ENCODE measurements at regions not wholly inside any gene's neighbourhood (a gene's known extent, or its start where the extent isn't known, plus 50 kb on each side); places are given as distances from the start of the nearest gene placed in this dataset.

DNA sequence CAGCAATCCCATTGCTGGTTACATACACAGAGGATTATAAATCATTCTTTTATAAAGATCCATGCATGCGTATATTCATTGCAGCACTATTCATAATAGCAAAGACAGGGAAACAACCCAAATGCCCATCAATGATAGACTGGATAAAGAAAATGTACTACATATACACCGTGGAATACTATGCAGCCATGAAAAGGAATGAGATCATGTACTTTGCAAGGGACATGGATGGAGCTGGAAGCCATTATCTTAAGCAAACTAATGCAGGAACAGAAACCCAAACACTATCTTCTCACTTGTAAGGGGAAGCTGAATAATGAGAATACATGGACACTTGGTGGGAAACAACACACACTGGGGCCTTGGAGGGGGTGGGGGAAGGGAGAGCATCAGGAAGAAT, 529.7 kb downstream of the TBC1D32 start:
- Histone ChIP-seq H4K91ac (ENCODE audit: insufficient read length, low read depth, low read length) (no peak overlapping the region), H2BK15ac (ENCODE audit: low read depth, low read length) (no peak overlapping the region), H3K4ac (ENCODE audit: low read depth, low read length) (no peak overlapping the region), H4K5ac (ENCODE audit: insufficient read length, low read depth, low read length) (no peak overlapping the region), H3K4me2 (ENCODE audit: insufficient read depth, insufficient read length, low read length) (no peak overlapping the region), H2AFZ (ENCODE audit: low read length) (no peak overlapping the region), H3K18ac (ENCODE audit: insufficient read length, low read depth, low read length) (no peak overlapping the region), H3K23me2 (ENCODE audit: insufficient read length, low read depth, low read length, poor library complexity, severe bottlenecking) (no peaks in the 10 kb centered on the region), H3K4me1 (ENCODE audit: insufficient read depth, low read length) (no peaks in the 10 kb centered on the region), H2BK20ac (ENCODE audit: low read depth, low read length, poor library complexity, severe bottlenecking) (no peak overlapping the region), H3K79me1 (ENCODE audit: insufficient read depth, low read depth, low read length, poor library complexity, severe bottlenecking) (no peaks in the 10 kb centered on the region), H3K9me3 (ENCODE audit: control insufficient read depth, low read depth, low read length) (no peaks in the 10 kb centered on the region), H3K79me2 (ENCODE audit: insufficient read depth, low read length) (no peaks in the 10 kb centered on the region), H3K27ac (ENCODE audit: insufficient read length, low read depth, low read length) (no peak overlapping the region), H3K56ac (ENCODE audit: insufficient read length, low read depth, low read length) (no peak overlapping the region), H2AK5ac (ENCODE audit: insufficient read length, low read length) (no peak overlapping the region), H3K14ac (ENCODE audit: insufficient read depth, low read length) (no peak overlapping the region), H3T11ph (ENCODE audit: low read length) (no peak overlapping the region), H4K8ac (replicated peaks; ENCODE audit: insufficient read length, low read depth, low read length) (no peak overlapping the region), H4K20me1 (ENCODE audit: control insufficient read depth, insufficient read depth, insufficient read length) (no peaks in the 10 kb centered on the region), H3K9ac (ENCODE audit: extremely low read depth, insufficient read length, low read length) (no peak overlapping the region), H2BK5ac (ENCODE audit: insufficient read length, low read length) (no peak overlapping the region), H2BK120ac (ENCODE audit: low read depth, low read length, poor library complexity, severe bottlenecking) (no peak overlapping the region), H3K23ac (ENCODE audit: insufficient read length, low read depth, low read length) (no peak overlapping the region), H2BK12ac (ENCODE audit: insufficient read length, low read depth, low read length) (no peak overlapping the region), H3K27me3 (ENCODE audit: insufficient read depth, low read length) (no peaks in the 10 kb centered on the region)
- H3K27me3 Mint-ChIP-seq (ENCODE audit: low read depth), result no peaks in the 10 kb centered on the region
- H3K4me1 Mint-ChIP-seq, result peaks cover 0 to 10% of the 10 kb centered on the region in 2 experiments; a peak in 3 of 4 replicates
- H3K9me3 Mint-ChIP-seq, result peaks cover 4 to 7% of the 10 kb centered on the region in 2 experiments; a peak in 4 of 5 replicates
- TF ChIP-seq, protein P1, sequence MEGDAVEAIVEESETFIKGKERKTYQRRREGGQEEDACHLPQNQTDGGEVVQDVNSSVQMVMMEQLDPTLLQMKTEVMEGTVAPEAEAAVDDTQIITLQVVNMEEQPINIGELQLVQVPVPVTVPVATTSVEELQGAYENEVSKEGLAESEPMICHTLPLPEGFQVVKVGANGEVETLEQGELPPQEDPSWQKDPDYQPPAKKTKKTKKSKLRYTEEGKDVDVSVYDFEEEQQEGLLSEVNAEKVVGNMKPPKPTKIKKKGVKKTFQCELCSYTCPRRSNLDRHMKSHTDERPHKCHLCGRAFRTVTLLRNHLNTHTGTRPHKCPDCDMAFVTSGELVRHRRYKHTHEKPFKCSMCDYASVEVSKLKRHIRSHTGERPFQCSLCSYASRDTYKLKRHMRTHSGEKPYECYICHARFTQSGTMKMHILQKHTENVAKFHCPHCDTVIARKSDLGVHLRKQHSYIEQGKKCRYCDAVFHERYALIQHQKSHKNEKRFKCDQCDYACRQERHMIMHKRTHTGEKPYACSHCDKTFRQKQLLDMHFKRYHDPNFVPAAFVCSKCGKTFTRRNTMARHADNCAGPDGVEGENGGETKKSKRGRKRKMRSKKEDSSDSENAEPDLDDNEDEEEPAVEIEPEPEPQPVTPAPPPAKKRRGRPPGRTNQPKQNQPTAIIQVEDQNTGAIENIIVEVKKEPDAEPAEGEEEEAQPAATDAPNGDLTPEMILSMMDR (conservative IDR thresholded peaks at IDR 0.05), result no peak
- DNase-seq, result no peak
- peaks cover 0 to 8% (median 1%) of the 10 kb centered on the region in 3 experiments; a peak in 5 of 7 replicates for H3K36me3 Mint-ChIP-seq (ENCODE audit: insufficient read depth in 1 of 3, low read depth in 3 of 3)
- H3K27ac Mint-ChIP-seq, result no peak overlapping the region
- no peak overlapping the region for H3K4me3 Mint-ChIP-seq
- WGBS (ENCODE audit: extremely low coverage, insufficient read length, low lambda C conversion rate), result no CpG with 5 or more reads among the region's 2 CpGs

All from H9 (cell line).